HG02970 (cell line): ENCODE measurements at regions not wholly inside any gene's neighbourhood (a gene's known extent, or its start where the extent isn't known, plus 50 kb on each side); places are given as distances from the start of the nearest gene placed in this dataset.

Experiments used
- ATAC-seq: cut with Tn5 transposase; IDR thresholded peaks from one replicate; pipeline ENCODE4 v1.9.1; 2021; ENCODE audit warnings: mild to moderate bottlenecking, moderate library complexity, moderate number of reproducible peaks; ENCODE audit not compliant: unreplicated experiment, low FRiP score

GRCh38 chr1:221098471-221099405 lies 219.5 kb downstream of the HLX start:
- ATAC-seq, result no peak

- ATAC-seq, result no peak
Measured at GRCh38 chr1:221099747-221100595, 220.7 kb downstream of the HLX start.

GRCh38 chr1:221100611-221101010 lies 221.4 kb downstream of the HLX start:
- ATAC-seq, result no peak

GRCh38 chr1:221101807-221102605 lies 222.8 kb downstream of the HLX start:
- no peak for ATAC-seq

GRCh38 chr1:221104596-221104995 lies 225.4 kb downstream of the HLX start:
- ATAC-seq, result no peak

GRCh38 chr1:221105578-221105977 lies 226.3 kb downstream of the HLX start:
- ATAC-seq, result no peak

GRCh38 chr1:221106616-221107015 lies 227.4 kb downstream of the HLX start:
- no peak for ATAC-seq

- ATAC-seq, result no peak
Measured at GRCh38 chr1:221109930-221110329, 230.7 kb downstream of the HLX start.

GRCh38 chr1:221117133-221117532 lies 237.9 kb downstream of the HLX start:
- ATAC-seq, result no peak

- no peak for ATAC-seq
Measured at GRCh38 chr1:221117548-221117951, 238.3 kb downstream of the HLX start.

GRCh38 chr1:221118176-221118937 lies 239.1 kb downstream of the HLX start:
- no peak for ATAC-seq

GRCh38 chr1:221118938-221119320 lies 239.7 kb downstream of the HLX start:
- ATAC-seq, result no peak

GRCh38 chr1:221122501-221122900 lies 243.3 kb downstream of the HLX start:
- ATAC-seq, result no peak

GRCh38 chr1:221125976-221126375 lies 246.7 kb downstream of the HLX start:
- ATAC-seq, result no peak

- no peak for ATAC-seq
Measured at GRCh38 chr1:221137666-221138065, 258.4 kb downstream of the HLX start.

GRCh38 chr1:221138516-221138915 lies 259.3 kb downstream of the HLX start:
- no peak for ATAC-seq

- ATAC-seq, result no peak
Measured at GRCh38 chr1:221139991-221140390, 260.7 kb downstream of the HLX start.

- no peak for ATAC-seq
Measured at GRCh38 chr1:221141096-221141495, 261.9 kb downstream of the HLX start.

- ATAC-seq, result no peak
Measured at GRCh38 chr1:221141606-221142285, 262.5 kb downstream of the HLX start.
